ENCODE measurements at regions not wholly inside any gene's neighbourhood (a gene's known extent, or its start where the extent isn't known, plus 50 kb on each side); places are given as distances from the start of the nearest gene placed in this dataset.

- no peak for TF ChIP-seq EP300 (conservative IDR thresholded peaks at IDR 0.05; ENCODE audit: poor library complexity, severe bottlenecking)
- no peak for TF ChIP-seq CTCF (IDR thresholded peaks at IDR 0.05; ENCODE audit: poor library complexity, severe bottlenecking)
- TF ChIP-seq POLR2AphosphoS5 (IDR thresholded peaks at IDR 0.05), result no peak
- TF ChIP-seq EZH2 (IDR thresholded peaks at IDR 0.05; ENCODE audit: borderline replicate concordance, insufficient read depth, low read length, poor library complexity, severe bottlenecking), result no peak
- no peak for TF ChIP-seq TAF1 (IDR thresholded peaks at IDR 0.05; ENCODE audit: low read depth)
- no peak for TF ChIP-seq RAD21 (conservative IDR thresholded peaks at IDR 0.05)
Measured at GRCh38 chr17:13996748-13997147, 72.6 kb upstream of the COX10 start.
